Neural progenitor cell (in vitro differentiated cells): ENCODE measurements at regions not wholly inside any gene's neighbourhood (a gene's known extent, or its start where the extent isn't known, plus 50 kb on each side); places are given as distances from the start of the nearest gene placed in this dataset.
"Not testable (repeated sequence)": the region's sequence is repeated elsewhere in the genome, so short reads cannot be mapped to it uniquely, and the experiment has no call there.

Source experiments
- EZH2 ChIP-seq: fragments of 200-600 bp; sonication (generic); IDR thresholded peaks from 2 replicates; pipeline ENCODE4 v1.6.1; 2017; ENCODE audit warnings: antibody characterized with exemption, mild to moderate bottlenecking, moderate library complexity
- EZH2phosphoT487 ChIP-seq: fragments of 200-600 bp; sonication (generic); IDR thresholded peaks from 2 replicates; pipeline ENCODE4 v1.6.1; 2017; ENCODE audit warnings: antibody characterized with exemption
- TF ChIP-seq, protein P1 (sequence below): fragments of 200-600 bp; sonication (generic); IDR thresholded peaks from 2 replicates; pipeline ENCODE4 v1.5.1; 2017; ENCODE audit warnings: antibody characterized with exemption, mild to moderate bottlenecking

DNA sequence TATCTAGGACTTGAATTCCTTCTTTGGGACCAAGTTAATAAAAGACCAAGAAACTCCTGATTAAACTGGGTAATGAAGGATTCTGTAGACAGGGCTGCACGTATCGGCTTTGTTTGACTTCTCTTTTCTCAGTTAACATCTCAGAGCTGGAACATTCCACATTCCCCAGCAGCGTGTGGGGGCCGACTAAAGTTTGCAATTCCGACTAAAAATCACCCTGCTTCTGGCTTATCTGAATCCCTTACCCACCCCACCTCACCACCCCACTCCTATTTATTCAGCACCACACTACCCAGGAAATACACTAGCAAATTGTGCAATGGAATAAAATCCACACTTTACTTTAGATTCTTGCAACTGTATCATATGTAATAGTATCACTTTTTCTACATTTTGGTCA, 87.1 kb downstream of the EOMES start:
- TF ChIP-seq, protein P1, sequence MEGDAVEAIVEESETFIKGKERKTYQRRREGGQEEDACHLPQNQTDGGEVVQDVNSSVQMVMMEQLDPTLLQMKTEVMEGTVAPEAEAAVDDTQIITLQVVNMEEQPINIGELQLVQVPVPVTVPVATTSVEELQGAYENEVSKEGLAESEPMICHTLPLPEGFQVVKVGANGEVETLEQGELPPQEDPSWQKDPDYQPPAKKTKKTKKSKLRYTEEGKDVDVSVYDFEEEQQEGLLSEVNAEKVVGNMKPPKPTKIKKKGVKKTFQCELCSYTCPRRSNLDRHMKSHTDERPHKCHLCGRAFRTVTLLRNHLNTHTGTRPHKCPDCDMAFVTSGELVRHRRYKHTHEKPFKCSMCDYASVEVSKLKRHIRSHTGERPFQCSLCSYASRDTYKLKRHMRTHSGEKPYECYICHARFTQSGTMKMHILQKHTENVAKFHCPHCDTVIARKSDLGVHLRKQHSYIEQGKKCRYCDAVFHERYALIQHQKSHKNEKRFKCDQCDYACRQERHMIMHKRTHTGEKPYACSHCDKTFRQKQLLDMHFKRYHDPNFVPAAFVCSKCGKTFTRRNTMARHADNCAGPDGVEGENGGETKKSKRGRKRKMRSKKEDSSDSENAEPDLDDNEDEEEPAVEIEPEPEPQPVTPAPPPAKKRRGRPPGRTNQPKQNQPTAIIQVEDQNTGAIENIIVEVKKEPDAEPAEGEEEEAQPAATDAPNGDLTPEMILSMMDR: not testable (repeated sequence)
- not testable (repeated sequence) for TF ChIP-seq EZH2, EZH2phosphoT487
